ENCODE measurements at regions not wholly inside any gene's neighbourhood (a gene's known extent, or its start where the extent isn't known, plus 50 kb on each side); places are given as distances from the start of the nearest gene placed in this dataset.

- TF ChIP-seq CTCF (IDR thresholded peaks at IDR 0.05; ENCODE audit: unreplicated experiment): no peak
- DNase-seq: no peak
- Mint-ChIP-seq H3K9me3 (ENCODE audit: low read depth, unreplicated experiment) (peaks cover 6% of the 10 kb centered on the region), H3K27me3 (ENCODE audit: unreplicated experiment) (no peaks in the 10 kb centered on the region), H3K27ac (ENCODE audit: unreplicated experiment) (no peak overlapping the region), H3K36me3 (ENCODE audit: insufficient read depth, unreplicated experiment) (no peaks in the 10 kb centered on the region), H3K4me1 (ENCODE audit: low read depth, unreplicated experiment) (no peaks in the 10 kb centered on the region), H3K4me3 (ENCODE audit: low read depth, unreplicated experiment) (no peak overlapping the region)
- intact Hi-C loops (cut with micrococcal nuclease; ENCODE audit: unreplicated experiment): no loop called here
- BruUV-seq (replicated peaks): no TSS peak
- CTCF ChIA-PET: no interaction called here
Observed at GRCh38 chr6:163901681-163902080, 487.2 kb downstream of the QKI start.

- intact Hi-C loops (cut with micrococcal nuclease; ENCODE audit: unreplicated experiment): no loop called here
- DNase-seq: no peak
- Mint-ChIP-seq H3K4me1 (ENCODE audit: low read depth, unreplicated experiment) (no peaks in the 10 kb centered on the region), H3K27me3 (ENCODE audit: unreplicated experiment) (no peaks in the 10 kb centered on the region), H3K4me3 (ENCODE audit: low read depth, unreplicated experiment) (no peak overlapping the region), H3K9me3 (ENCODE audit: low read depth, unreplicated experiment) (peaks cover 3% of the 10 kb centered on the region), H3K36me3 (ENCODE audit: insufficient read depth, unreplicated experiment) (no peaks in the 10 kb centered on the region), H3K27ac (ENCODE audit: unreplicated experiment) (no peak overlapping the region)
- CTCF ChIA-PET: no interaction called here
- no TSS peak for BruUV-seq (replicated peaks)
- TF ChIP-seq CTCF (IDR thresholded peaks at IDR 0.05; ENCODE audit: unreplicated experiment): no peak
Observed at GRCh38 chr6:163900570-163900969, 486.1 kb downstream of the QKI start.

GRCh38 chr6:163897669-163898068, 483.2 kb downstream of the QKI start:
- no peaks in the 10 kb centered on the region for H3K36me3 Mint-ChIP-seq (ENCODE audit: insufficient read depth, unreplicated experiment)
- no TSS peak for BruUV-seq (replicated peaks)
- no peak for TF ChIP-seq CTCF (IDR thresholded peaks at IDR 0.05; ENCODE audit: unreplicated experiment)
- CTCF ChIA-PET: no interaction called here
- H3K27ac Mint-ChIP-seq (ENCODE audit: unreplicated experiment): no peak overlapping the region
- H3K9me3 Mint-ChIP-seq (ENCODE audit: low read depth, unreplicated experiment): peaks cover 3% of the 10 kb centered on the region
- H3K4me1 Mint-ChIP-seq (ENCODE audit: low read depth, unreplicated experiment): no peaks in the 10 kb centered on the region
- DNase-seq: no peak
- no peaks in the 10 kb centered on the region for H3K27me3 Mint-ChIP-seq (ENCODE audit: unreplicated experiment)
- H3K4me3 Mint-ChIP-seq (ENCODE audit: low read depth, unreplicated experiment): no peak overlapping the region
- intact Hi-C loops (cut with micrococcal nuclease; ENCODE audit: unreplicated experiment): no loop called here

- Mint-ChIP-seq H3K4me3 (ENCODE audit: low read depth, unreplicated experiment) (no peak overlapping the region), H3K27me3 (ENCODE audit: unreplicated experiment) (no peaks in the 10 kb centered on the region), H3K36me3 (ENCODE audit: insufficient read depth, unreplicated experiment) (no peaks in the 10 kb centered on the region), H3K4me1 (ENCODE audit: low read depth, unreplicated experiment) (no peaks in the 10 kb centered on the region), H3K9me3 (ENCODE audit: low read depth, unreplicated experiment) (peaks cover 3% of the 10 kb centered on the region), H3K27ac (ENCODE audit: unreplicated experiment) (no peak overlapping the region)
- intact Hi-C loops (cut with micrococcal nuclease; ENCODE audit: unreplicated experiment): no loop called here
- BruUV-seq (replicated peaks): no TSS peak
- no peak for DNase-seq
- no peak for TF ChIP-seq CTCF (IDR thresholded peaks at IDR 0.05; ENCODE audit: unreplicated experiment)
- CTCF ChIA-PET: no interaction called here
Observed at GRCh38 chr6:163897030-163897429, 482.5 kb downstream of the QKI start.

- intact Hi-C loops (cut with micrococcal nuclease; ENCODE audit: unreplicated experiment): no loop called here
- Mint-ChIP-seq H3K9me3 (ENCODE audit: low read depth, unreplicated experiment) (peaks cover 3% of the 10 kb centered on the region), H3K4me3 (ENCODE audit: low read depth, unreplicated experiment) (no peak overlapping the region), H3K4me1 (ENCODE audit: low read depth, unreplicated experiment) (no peaks in the 10 kb centered on the region), H3K27ac (ENCODE audit: unreplicated experiment) (no peak overlapping the region), H3K27me3 (ENCODE audit: unreplicated experiment) (no peaks in the 10 kb centered on the region), H3K36me3 (ENCODE audit: insufficient read depth, unreplicated experiment) (no peaks in the 10 kb centered on the region)
- TF ChIP-seq CTCF (IDR thresholded peaks at IDR 0.05; ENCODE audit: unreplicated experiment): no peak
- DNase-seq: no peak
- no TSS peak for BruUV-seq (replicated peaks)
- CTCF ChIA-PET: no interaction called here
Observed at GRCh38 chr6:163895162-163895561, 480.6 kb downstream of the QKI start.
